Epidermal melanocyte (primary cell): ENCODE measurements at regions not wholly inside any gene's neighbourhood (a gene's known extent, or its start where the extent isn't known, plus 50 kb on each side); places are given as distances from the start of the nearest gene placed in this dataset.
A peak's percentile ranks its signal among the peaks of the same experiment; 100 is the strongest.

ENCODE experiments used
- DNase-seq: peaks from one replicate; pipeline ENCODE4 v3.0.0; 2011; ENCODE audit warnings: low spot score; ENCODE audit not compliant: insufficient read length

DNA sequence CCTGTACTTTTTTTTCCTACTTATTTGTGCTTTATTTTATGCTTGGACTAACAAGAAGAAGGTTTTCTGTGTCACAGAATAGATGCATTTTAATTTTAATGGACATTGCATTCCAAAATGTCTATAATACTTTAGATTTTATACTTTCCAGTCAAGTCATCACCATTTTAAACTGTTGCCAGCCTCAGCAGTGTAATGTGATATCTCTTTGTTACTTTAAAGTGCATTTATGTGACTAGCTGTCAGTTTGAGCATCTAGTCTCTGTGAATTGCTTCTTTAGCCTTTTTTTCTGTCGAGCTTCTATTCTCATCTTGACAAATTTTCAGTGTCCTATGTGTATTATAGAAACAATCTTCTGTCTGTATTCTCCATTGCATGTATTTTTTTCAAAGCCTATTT is 511.4 kb upstream of the CBLB start:
- DNase-seq: no peak

GRCh38 chr3:106381286-106381938 is 512.6 kb upstream of the CBLB start:
- DNase-seq: no peak

DNA sequence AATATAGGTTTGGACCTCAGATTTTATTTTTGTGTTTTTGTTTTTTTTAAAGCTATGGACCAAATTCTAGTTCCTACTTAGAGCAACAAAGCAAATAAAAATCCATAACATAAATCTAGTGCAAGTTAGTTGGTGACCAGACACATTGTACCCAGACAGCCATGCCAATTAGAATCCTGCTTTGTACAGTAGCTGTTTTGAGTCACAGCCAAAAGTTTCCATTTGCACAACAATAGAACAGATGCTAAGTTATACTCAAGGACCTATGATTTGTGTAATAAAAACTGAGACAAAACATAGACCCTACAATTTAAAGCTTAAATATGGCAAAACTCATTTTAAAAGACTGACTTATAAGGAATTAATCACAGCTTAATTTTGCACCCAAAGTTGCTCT is 513.1 kb upstream of the CBLB start:
- no peak for DNase-seq

DNA sequence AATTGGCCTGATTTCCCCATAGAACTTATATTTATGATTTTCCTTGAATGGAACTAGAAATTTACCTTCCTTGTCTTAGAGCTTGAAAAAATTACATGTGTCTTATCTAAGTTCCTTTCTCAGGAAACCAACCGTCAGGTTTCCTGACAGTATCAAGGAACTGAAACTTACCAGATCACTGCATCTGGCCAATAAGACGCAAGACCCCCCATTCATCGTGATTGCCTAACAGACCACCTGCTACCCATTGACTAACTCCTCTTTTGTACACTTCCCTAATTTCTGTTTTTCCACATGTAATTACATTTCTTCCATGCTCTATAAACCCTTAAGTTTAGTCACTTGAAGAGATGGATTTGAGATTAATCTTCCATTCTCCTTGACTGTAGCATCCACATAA is 517.2 kb upstream of the CBLB start:
- no peak for DNase-seq

GRCh38 chr3:106392915-106393314 is 524.1 kb upstream of the CBLB start:
- DNase-seq: no peak

DNA sequence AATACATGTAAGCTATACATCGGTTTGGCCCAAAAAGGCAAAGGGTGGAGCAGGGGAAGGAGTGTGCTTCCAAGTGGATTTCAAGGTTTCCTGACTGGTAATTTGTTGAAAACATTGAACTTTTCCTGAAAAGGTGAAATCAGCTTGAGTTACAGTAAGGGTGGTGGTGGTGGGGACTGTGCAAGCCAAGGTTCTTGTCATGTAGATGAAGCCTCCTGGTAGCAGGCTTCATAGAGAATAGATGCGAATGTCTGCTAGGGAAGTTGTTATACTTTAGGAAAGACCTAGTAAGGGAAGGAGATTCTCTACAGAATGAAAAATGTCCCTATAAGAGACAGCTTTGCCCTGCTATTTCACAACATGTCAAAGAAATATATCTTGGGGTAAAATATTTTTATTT is 528.2 kb upstream of the CBLB start:
- no peak for DNase-seq

GRCh38 chr3:106398891-106399600 is 530.2 kb upstream of the CBLB start:
- DNase-seq: no peak

DNA sequence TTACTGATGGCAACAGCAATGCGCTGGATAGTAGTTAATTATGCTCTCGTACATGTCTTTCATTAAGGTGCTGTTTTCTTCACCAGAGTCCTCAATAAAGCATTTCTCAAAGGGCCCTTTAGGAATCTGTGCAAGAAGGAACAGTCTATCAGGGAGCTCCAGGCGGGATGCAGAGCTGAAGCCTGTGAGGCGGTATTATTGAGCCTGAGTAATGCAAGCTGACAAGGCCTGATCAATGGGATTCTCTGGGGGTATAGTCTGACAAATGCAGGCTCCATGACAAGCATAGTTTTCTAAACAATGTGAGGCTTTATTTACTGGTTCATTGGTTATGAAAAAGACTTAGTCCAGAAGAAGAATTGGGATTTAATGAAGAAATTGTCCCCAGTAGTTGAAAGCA is 530.9 kb upstream of the CBLB start:
- no peak for DNase-seq

- DNase-seq: no peak
These were observed 533.1 kb upstream of the CBLB start for GRCh38 chr3:106401666-106402490.

- DNase-seq: no peak
These were observed 534.7 kb upstream of the CBLB start for GRCh38 chr3:106403371-106404145.

DNA sequence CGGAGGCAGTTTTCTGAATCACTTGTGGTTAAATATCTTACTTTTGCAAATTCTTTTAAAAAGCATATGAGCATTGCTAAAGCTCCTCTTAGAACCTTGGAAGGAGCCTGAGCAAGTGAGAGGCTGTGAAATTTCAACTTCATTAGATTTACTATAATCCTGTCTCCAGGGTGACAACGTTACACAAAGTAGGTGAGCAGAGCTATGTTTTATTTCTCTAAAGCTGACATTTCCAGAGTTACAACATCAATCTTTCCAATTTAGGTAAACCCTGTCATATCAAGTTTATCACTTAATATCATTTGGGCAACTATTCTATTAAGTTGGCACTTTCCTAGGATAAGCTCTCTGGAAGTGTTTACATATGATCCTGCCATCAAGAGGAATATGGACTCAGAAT is 544.9 kb upstream of the CBLB start:
- no peak for DNase-seq

- no peak for DNase-seq
These were observed 551.8 kb upstream of the CBLB start for GRCh38 chr3:106420628-106421027.

- DNase-seq: no peak
These were observed 552.6 kb upstream of the CBLB start for GRCh38 chr3:106421426-106421825.

DNA sequence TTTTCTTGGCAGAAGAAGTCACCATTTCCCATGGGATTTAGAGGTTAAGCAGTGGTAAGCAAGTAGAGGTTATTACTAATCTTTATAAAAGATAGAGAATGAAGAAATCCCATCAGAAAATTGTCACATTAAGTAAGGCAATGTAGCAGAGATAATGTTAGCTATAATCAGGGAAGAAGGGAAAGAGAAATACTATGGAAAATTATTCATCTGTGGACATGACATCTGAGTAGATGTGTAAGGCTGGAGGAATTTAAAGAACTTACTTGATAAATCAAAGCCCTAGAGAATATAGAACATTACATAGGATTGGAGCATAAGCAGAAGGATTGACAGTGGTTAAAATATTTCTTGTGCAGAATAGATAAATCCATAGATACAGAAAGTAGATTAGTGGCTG is 553.1 kb upstream of the CBLB start:
- no peak for DNase-seq

DNA sequence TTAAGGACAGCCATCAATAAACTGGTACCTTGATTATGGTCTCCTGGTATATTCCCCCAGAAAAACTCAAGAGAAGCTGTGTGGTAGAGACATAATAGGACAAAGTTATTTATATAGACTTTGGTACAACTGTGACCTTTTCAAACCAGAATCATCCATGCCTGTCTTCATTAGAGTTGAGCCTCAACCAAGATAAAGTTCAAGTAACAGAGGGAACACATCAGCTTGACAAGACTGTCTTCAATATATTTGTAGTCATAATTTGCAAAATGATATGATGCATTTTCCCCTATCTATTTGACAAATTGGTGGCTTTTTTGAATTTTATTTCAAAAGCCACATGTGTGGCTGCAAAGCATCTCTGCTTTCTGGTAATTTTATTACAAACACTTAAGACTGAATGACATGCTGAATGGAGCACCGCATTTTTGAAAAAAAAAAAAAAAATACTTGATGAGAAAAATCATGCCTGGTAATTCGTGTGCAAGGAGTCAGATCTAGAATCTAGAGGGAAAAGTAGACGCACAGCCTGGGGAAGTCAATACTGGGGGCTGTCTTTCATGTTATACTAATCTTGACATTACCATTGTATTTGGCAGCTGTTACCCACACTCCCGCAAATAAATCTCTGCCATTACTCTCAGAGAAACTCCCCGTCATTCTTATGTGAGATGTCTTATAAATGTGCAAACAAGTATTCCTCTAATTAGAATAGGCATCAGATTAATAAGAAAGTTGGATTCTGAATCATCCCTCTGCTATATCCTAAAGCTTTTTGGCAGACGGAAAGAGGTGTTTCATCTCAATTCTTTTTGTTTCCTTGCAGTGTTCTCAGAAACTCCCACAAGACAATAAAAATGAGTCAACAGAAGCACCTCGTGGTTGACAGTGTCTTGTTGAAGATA is 554.8 kb upstream of the CBLB start:
- no peak for DNase-seq

DNA sequence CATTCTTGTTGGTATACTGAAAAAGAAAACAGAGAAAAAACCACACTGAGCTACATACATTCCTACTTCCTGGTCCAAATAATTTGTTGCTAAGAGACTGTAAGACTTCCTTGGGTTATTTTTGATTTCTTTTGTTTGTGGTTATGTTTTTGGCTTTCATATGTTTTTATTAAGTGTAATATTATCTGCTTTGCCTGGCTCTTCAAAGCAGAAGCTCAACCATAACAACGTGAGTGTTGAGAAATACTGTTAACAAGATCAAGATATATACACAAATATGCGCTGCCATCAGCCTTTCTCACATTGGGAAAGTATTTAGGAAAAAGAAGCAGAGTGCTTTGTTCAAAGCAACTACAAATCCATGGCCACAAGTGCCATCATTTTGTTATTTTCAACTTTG is 556.2 kb upstream of the CBLB start:
- DNase-seq: no peak

GRCh38 chr3:106425916-106426315 is 557.1 kb upstream of the CBLB start:
- DNase-seq: no peak

DNA sequence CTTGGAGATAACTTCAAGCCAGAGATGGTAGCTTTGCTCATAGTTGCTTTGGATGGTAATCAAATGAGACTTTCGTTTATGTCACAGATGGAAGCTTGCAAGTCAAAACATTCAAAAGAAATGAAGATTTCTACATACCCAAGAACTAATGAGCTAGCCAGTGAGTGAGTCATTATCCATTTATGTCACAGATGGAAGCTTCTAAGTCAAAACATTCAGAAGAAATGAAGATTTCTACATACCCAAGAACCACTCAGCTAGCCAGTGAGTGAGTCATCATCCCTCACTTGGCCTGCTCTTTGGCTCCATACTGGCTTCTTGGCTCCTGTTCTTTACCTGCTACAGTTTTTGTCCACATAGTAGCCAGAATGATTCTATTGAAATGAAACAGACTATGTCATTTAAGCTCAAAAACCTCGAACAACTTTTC is 559.8 kb upstream of the CBLB start:
- peak; percentile 71 for DNase-seq

GRCh38 chr3:106431721-106432120 is 562.9 kb upstream of the CBLB start:
- DNase-seq: no peak

DNA sequence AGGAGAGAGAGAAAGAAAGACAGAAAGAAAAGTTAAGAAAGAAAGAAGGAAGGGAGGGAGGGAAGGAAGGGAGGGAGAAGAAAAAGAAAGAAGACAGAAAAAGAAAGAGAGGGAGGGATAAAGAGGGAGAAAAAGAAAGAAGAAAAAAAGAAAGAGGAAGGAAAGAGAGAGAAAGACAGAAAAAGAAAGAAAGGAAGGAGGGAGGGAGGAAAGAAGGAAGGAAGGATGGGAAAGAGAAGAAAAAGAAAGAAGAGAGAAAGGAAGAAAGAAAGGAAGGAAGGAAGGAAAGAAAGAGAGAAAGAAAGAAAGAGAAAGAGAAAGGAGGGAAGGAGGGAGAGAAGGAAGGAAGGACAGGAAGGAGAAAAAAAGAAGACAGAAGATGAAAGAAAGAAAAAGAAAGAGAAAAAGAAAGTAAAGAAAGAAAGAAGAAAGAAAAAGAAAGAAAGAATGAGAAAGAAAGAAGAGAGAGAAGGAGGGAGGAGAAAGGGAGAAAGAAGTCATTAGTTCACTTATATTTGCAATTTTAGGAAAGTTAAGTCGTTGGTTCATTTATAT is 567.2 kb upstream of the CBLB start:
- no peak for DNase-seq
